ENCODE measurements at regions not wholly inside any gene's neighbourhood (a gene's known extent, or its start where the extent isn't known, plus 50 kb on each side); places are given as distances from the start of the nearest gene placed in this dataset.

GRCh38 chr1:244970744-244971551 is 106.6 kb upstream of the HNRNPU start (continued):
- no peak for TF ChIP-seq TSHZ1 (CRISPR knock-in tag; IDR thresholded peaks at IDR 0.05)
- TF ChIP-seq TEAD4 (IDR thresholded peaks at IDR 0.05; ENCODE audit: low read length), result peak; percentile 65; the same call in 1 of the 2 replicates
- TF ChIP-seq TEAD4 (CRISPR knock-in tag; IDR thresholded peaks at IDR 0.05; ENCODE audit: borderline replicate concordance), result no peak
- TF ChIP-seq MEF2A (IDR thresholded peaks at IDR 0.05; ENCODE audit: control insufficient read depth, low read depth, low read length), result no peak
- peak; percentile 44; the same call in 1 of the 2 replicates for TF ChIP-seq TARDBP (IDR thresholded peaks at IDR 0.05)
- TF ChIP-seq ADNP (tag; IDR thresholded peaks at IDR 0.05), result 0 out of 2 replicates have a peak, but pooled peaks have one; percentile 46
- TF ChIP-seq, protein P1, sequence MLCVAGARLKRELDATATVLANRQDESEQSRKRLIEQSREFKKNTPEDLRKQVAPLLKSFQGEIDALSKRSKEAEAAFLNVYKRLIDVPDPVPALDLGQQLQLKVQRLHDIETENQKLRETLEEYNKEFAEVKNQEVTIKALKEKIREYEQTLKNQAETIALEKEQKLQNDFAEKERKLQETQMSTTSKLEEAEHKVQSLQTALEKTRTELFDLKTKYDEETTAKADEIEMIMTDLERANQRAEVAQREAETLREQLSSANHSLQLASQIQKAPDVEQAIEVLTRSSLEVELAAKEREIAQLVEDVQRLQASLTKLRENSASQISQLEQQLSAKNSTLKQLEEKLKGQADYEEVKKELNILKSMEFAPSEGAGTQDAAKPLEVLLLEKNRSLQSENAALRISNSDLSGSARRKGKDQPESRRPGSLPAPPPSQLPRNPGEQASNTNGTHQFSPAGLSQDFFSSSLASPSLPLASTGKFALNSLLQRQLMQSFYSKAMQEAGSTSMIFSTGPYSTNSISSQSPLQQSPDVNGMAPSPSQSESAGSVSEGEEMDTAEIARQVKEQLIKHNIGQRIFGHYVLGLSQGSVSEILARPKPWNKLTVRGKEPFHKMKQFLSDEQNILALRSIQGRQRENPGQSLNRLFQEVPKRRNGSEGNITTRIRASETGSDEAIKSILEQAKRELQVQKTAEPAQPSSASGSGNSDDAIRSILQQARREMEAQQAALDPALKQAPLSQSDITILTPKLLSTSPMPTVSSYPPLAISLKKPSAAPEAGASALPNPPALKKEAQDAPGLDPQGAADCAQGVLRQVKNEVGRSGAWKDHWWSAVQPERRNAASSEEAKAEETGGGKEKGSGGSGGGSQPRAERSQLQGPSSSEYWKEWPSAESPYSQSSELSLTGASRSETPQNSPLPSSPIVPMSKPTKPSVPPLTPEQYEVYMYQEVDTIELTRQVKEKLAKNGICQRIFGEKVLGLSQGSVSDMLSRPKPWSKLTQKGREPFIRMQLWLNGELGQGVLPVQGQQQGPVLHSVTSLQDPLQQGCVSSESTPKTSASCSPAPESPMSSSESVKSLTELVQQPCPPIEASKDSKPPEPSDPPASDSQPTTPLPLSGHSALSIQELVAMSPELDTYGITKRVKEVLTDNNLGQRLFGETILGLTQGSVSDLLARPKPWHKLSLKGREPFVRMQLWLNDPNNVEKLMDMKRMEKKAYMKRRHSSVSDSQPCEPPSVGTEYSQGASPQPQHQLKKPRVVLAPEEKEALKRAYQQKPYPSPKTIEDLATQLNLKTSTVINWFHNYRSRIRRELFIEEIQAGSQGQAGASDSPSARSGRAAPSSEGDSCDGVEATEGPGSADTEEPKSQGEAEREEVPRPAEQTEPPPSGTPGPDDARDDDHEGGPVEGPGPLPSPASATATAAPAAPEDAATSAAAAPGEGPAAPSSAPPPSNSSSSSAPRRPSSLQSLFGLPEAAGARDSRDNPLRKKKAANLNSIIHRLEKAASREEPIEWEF (CRISPR knock-in tag; IDR thresholded peaks at IDR 0.05), result no peak
- TF ChIP-seq, protein P2, sequence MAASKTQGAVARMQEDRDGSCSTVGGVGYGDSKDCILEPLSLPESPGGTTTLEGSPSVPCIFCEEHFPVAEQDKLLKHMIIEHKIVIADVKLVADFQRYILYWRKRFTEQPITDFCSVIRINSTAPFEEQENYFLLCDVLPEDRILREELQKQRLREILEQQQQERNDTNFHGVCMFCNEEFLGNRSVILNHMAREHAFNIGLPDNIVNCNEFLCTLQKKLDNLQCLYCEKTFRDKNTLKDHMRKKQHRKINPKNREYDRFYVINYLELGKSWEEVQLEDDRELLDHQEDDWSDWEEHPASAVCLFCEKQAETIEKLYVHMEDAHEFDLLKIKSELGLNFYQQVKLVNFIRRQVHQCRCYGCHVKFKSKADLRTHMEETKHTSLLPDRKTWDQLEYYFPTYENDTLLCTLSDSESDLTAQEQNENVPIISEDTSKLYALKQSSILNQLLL (CRISPR knock-in tag; IDR thresholded peaks at IDR 0.05; ENCODE audit: borderline replicate concordance), result no peak
- TF ChIP-seq RBFOX2 (IDR thresholded peaks at IDR 0.05; ENCODE audit: low read depth, low read length), result peak; percentile 95
- TF ChIP-seq, protein P3, sequence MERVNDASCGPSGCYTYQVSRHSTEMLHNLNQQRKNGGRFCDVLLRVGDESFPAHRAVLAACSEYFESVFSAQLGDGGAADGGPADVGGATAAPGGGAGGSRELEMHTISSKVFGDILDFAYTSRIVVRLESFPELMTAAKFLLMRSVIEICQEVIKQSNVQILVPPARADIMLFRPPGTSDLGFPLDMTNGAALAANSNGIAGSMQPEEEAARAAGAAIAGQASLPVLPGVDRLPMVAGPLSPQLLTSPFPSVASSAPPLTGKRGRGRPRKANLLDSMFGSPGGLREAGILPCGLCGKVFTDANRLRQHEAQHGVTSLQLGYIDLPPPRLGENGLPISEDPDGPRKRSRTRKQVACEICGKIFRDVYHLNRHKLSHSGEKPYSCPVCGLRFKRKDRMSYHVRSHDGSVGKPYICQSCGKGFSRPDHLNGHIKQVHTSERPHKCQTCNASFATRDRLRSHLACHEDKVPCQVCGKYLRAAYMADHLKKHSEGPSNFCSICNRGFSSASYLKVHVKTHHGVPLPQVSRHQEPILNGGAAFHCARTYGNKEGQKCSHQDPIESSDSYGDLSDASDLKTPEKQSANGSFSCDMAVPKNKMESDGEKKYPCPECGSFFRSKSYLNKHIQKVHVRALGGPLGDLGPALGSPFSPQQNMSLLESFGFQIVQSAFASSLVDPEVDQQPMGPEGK (CRISPR knock-in tag; IDR thresholded peaks at IDR 0.05; ENCODE audit: borderline replicate concordance), result no peak
- TF ChIP-seq ATF2 (CRISPR knock-in tag; IDR thresholded peaks at IDR 0.05), result no peak
- peak in 1 of 2 experiments; percentile 41; a peak in 1 of 4 replicates for TF ChIP-seq SRF (CRISPR knock-in tag; IDR thresholded peaks at IDR 0.05)

All from K562 (cell line).